ENCODE measurements at regions not wholly inside any gene's neighbourhood (a gene's known extent, or its start where the extent isn't known, plus 50 kb on each side); places are given as distances from the start of the nearest gene placed in this dataset.
"Not testable (repeated sequence)": the region's sequence is repeated elsewhere in the genome, so short reads cannot be mapped to it uniquely, and the experiment has no call there.

DNA sequence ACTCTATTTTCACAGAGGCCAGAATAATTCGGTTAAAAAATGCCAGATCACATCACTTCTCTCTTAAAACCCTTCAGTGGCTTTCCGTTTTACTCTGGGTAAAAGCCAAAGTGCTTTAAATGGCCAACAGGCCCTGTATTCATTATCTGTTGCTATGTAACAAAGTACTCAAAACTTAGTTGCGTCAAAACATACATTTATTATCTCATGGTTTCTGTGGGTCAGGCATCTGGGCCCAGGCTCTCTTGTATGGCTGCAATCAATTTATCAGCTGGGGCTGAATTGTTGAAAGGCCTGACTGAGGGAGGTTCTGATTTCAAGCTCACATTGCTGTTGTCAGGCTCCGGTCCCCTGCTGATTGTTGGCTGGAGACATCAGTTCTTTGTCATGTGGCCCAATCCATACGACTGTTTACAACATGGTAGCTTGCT, 72.7 kb upstream of the H2AZ1 start:
- no peak for DNase-seq

DNA sequence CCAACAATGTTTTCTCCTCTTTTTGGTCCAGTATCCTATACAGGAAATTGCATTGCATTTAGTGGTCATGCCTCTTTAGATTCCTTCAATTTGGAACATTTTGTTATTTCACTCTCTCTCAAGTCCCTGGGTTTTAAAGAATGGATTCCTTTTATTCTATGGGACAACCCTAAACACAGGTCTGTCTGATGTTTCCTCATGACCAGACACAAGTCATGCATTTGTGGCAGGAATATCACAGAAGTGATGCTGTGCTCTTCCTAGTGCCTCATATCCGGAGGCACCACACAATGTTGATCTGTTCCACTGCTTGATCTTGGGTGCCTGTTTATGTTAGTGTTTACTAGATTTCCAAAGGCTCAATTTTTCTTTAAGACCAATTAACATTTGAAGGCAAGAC, 69.7 kb upstream of the H2AZ1 start:
- no peak for DNase-seq

- DNase-seq = no peak
These were observed 67.7 kb upstream of the H2AZ1 start for GRCh38 chr4:100017637-100018310.

GRCh38 chr4:100016191-100016590, 66.1 kb upstream of the H2AZ1 start:
- DNase-seq = no peak

GRCh38 chr4:100014616-100015015, 64.5 kb upstream of the H2AZ1 start:
- DNase-seq = no peak

DNA sequence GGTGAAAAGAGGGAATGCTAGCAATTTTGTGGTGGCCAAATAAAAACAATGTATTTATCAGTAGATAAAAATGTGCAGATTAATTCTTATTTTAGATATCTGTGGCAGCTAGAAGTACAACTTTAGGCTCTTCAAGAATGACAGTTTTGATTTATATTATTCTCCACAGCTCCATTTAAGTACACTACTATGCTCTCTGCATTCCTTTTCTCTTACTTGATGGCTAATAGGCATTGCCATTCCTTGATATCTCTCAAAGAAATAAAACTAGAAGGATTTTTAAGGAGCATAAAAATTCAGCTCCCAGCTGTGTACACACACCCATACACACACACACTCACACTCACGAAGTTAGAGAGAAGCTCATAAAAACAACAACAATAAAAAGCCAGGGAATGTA, 59.4 kb upstream of the H2AZ1 start:
- DNase-seq = no peak

- no peak for DNase-seq
These were observed 58.0 kb upstream of the H2AZ1 start for GRCh38 chr4:100008048-100008447.

DNA sequence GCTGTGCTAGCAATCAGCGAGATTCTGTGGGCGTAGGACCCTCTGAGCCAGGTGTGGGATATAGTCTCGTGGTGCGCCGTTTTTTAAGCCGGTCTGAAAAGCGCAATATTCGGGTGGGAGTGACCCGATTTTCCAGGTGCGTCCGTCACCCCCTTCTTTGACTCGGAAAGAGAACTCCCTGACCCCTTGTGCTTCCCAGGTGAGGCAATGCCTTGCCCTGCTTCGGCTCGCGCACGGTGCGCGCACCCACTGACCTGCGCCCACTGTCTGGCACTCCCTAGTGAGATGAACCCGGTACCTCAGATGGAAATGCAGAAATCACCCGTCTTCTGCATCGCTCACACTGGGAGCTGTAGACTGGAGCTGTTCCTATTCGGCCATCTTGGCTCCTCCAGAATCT, 56.1 kb upstream of the H2AZ1 start:
- DNase-seq = not testable (repeated sequence)
